ENCODE measurements at regions not wholly inside any gene's neighbourhood (a gene's known extent, or its start where the extent isn't known, plus 50 kb on each side); places are given as distances from the start of the nearest gene placed in this dataset.

- TF ChIP-seq JUND (CRISPR knock-in tag; IDR thresholded peaks at IDR 0.05) (no peak), CCAR2 (optimal IDR thresholded peaks at IDR 0.05; ENCODE audit: low read depth, low read length) (no peak), HCFC1 (IDR thresholded peaks at IDR 0.05; ENCODE audit: low read depth, low read length) (no peak), YY1 (IDR thresholded peaks at IDR 0.05; ENCODE audit: insufficient read depth, insufficient replicate concordance, low read depth, low read length) (no peak), TBL1XR1 (IDR thresholded peaks at IDR 0.05; ENCODE audit: borderline replicate concordance, low read length, partially characterized antibody) (no peak)
Observed at GRCh38 chr1:185585770-185586169, 148.4 kb upstream of the HMCN1 start.
